Activated CD4-positive, alpha-beta T cell treated with anti-CD3 and anti-CD28 coated beads, Interleukin-2, amount 10 ng/mL, durations not matched to agents 24 days and 14 days (primary cell): ENCODE measurements at regions not wholly inside any gene's neighbourhood (a gene's known extent, or its start where the extent isn't known, plus 50 kb on each side); places are given as distances from the start of the nearest gene placed in this dataset.

ENCODE experiments used
- DNase-seq: peaks from one replicate; pipeline ENCODE4 v3.0.0; 2022
- H3K27ac Mint-ChIP-seq: one replicate; pipeline ENCODE4 v1.8.0; 2022; ENCODE audit warnings: mild to moderate bottlenecking, mixed read lengths
- H3K27me3 Mint-ChIP-seq: one replicate; pipeline ENCODE4 v1.8.0; 2022; ENCODE audit warnings: mixed read lengths
- H3K36me3 Mint-ChIP-seq: one replicate; pipeline ENCODE4 v1.8.0; 2022; ENCODE audit warnings: low read depth, mild to moderate bottlenecking, mixed read lengths
- H3K4me1 Mint-ChIP-seq: one replicate; pipeline ENCODE4 v1.8.0; 2021; ENCODE audit warnings: mixed read lengths
- H3K4me3 Mint-ChIP-seq: one replicate; pipeline ENCODE4 v1.8.0; 2022; ENCODE audit warnings: mild to moderate bottlenecking, moderate library complexity, mixed read lengths
- H3K9me3 Mint-ChIP-seq: one replicate; pipeline ENCODE4 v1.8.0; 2021; ENCODE audit warnings: mixed read lengths
- intact Hi-C: fragments of 100-400 bp; cut with micrococcal nuclease; formaldehyde crosslinking; loops from one replicate; pipeline ENCODE4 v1.15.1; 2023

DNA sequence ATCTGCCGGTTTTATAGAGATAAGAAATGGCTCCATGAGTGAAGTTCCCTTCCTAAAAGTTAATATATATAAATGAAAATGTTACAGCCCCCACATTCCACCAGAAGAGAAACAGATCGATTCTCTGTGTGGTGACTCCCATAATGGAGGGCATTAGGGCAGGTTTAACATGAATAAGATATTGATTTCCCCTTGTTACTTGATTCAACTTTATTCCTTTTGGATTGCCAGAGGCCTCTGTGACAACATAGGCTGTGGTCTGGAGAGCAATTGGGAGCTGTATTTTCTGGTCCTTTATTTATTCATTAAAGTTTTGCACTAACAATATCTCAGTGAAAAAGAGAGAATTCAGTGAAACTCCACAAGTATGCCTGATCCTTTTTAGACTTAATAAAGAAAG, 125.2 kb upstream of the CCDC196 start:
- H3K4me3 Mint-ChIP-seq: no peak overlapping the region
- no peak for DNase-seq
- peaks cover 1% of the 10 kb centered on the region for H3K4me1 Mint-ChIP-seq
- no peaks in the 10 kb centered on the region for H3K9me3 Mint-ChIP-seq
- H3K27me3 Mint-ChIP-seq: peaks cover 9% of the 10 kb centered on the region
- H3K36me3 Mint-ChIP-seq: no peaks in the 10 kb centered on the region
- intact Hi-C loops: no loop called here
- H3K27ac Mint-ChIP-seq: no peak overlapping the region

DNA sequence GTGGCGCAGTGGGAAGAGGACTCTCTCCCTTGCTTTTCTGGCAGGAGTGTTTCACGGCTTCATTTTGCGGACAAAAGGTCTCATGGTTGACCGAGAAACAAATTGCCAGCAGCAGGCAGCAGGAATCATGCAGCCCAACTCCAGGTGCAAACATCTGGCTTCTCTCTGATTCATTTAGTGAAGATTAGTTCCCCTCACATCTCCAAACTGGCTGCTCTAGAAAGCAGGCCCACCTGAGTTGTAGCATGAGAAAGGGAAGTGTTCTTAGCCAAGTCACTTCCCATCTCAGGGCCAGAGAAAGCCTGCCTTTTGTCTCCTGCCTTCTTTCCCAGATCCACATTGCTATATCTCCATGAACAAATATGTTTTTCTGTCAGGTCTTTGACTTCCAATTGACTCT, 120.8 kb upstream of the CCDC196 start:
- no peak overlapping the region for H3K4me3 Mint-ChIP-seq
- H3K9me3 Mint-ChIP-seq: no peaks in the 10 kb centered on the region
- DNase-seq: peak; percentile 32
- no peaks in the 10 kb centered on the region for H3K4me1 Mint-ChIP-seq
- H3K27me3 Mint-ChIP-seq: peaks cover 3% of the 10 kb centered on the region
- intact Hi-C loops: no loop called here
- H3K27ac Mint-ChIP-seq: no peak overlapping the region
- no peaks in the 10 kb centered on the region for H3K36me3 Mint-ChIP-seq

DNA sequence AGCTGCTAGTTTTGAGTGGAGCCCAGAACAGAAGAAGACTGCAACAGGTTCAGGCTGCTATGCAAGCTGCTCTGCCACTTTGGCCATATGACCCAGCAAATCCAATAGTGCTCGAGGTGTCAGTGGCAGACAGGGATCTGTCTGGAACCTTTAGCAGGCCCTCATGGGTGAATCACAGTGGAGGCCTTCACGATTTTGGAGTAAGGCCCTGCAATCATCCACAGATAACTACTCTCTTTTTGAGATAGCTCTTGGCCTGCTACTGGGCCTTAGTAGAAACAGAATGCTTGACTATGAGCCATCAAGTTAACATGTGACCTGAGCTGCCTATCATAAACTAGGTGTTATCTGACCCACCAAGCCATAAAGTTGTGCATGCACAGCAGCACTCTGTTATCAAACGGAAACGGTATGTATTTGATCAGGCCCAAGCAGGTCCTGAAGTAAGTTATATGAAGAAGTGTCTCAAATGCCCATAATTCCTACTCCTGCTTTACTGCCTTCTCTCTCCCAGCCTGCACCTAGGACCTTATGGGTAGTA, 116.9 kb upstream of the CCDC196 start:
- Mint-ChIP-seq H3K4me1 (no peaks in the 10 kb centered on the region), H3K9me3 (no peaks in the 10 kb centered on the region), H3K27me3 (no peaks in the 10 kb centered on the region), H3K27ac (no peak overlapping the region), H3K4me3 (no peak overlapping the region), H3K36me3 (no peaks in the 10 kb centered on the region)
- intact Hi-C loops: no loop called here
- no peak for DNase-seq

DNA sequence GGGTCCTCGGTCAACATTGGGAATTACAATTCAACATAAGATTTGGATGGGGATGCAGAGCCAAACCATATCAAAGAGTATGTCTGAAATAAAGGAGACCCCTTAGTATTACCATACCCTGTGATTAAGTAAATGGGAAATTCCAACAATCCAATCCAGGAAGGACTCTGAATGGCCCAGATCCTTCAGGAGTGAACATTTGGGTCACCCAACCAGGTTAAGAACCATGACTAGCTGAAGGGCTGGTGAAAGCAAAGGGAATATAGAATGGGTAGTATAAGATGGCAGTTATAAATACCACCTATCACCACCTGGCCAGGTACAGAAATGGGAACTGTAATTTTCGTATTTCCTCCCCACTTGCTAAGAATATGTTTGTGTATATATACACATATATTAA, 114.4 kb upstream of the CCDC196 start:
- Mint-ChIP-seq H3K4me3 (no peak overlapping the region), H3K36me3 (no peaks in the 10 kb centered on the region), H3K9me3 (no peaks in the 10 kb centered on the region), H3K4me1 (no peaks in the 10 kb centered on the region), H3K27me3 (peaks cover 4% of the 10 kb centered on the region), H3K27ac (no peak overlapping the region)
- intact Hi-C loops: no loop called here
- no peak for DNase-seq

DNA sequence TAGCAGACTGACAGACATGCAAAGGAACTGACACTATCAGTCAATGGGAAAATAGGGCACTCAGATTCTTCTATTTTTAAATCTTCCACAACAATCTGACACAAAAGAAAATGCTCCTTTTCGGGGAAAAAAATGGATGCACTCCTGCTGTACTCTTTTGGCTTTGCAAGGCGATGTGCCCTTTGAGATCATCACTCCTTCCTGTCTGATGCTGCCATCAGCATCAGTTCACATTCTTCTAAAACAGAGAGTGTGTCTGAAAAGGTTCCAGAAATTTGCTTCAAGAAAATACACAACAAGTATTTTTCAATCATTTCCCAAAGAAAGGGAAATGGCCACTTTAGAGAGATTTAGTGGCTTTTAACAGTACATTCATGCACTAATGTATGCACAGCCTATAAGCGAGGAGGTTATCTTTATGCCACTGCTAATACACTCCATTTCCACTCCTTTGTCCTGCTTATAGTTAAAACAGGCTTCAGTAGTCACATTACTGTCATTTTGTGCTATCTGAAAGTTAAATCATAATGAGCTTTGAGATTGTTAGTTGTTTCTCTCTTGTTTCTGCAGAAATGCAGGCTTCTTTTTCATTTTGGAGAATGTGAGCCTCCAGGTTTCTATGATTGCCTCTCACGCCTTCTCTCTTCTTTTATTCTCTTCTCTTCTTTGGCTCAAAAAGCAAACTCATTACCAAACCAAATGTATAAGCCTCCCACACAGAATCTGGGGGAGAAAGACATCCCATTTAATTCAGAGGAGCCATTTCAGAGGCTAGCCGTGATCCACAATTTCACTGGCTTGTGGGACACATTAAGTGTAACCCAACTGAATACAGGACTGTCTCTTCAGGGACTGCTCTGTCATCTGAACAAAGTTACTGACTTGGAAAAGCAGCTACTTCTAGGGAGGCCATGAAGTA, 110.9 kb upstream of the CCDC196 start:
- peaks cover 4% of the 10 kb centered on the region for H3K27me3 Mint-ChIP-seq
- H3K9me3 Mint-ChIP-seq: no peaks in the 10 kb centered on the region
- H3K36me3 Mint-ChIP-seq: no peaks in the 10 kb centered on the region
- no peak for DNase-seq
- H3K4me3 Mint-ChIP-seq: no peak overlapping the region
- no peaks in the 10 kb centered on the region for H3K4me1 Mint-ChIP-seq
- intact Hi-C loops: no loop called here
- H3K27ac Mint-ChIP-seq: no peak overlapping the region

DNA sequence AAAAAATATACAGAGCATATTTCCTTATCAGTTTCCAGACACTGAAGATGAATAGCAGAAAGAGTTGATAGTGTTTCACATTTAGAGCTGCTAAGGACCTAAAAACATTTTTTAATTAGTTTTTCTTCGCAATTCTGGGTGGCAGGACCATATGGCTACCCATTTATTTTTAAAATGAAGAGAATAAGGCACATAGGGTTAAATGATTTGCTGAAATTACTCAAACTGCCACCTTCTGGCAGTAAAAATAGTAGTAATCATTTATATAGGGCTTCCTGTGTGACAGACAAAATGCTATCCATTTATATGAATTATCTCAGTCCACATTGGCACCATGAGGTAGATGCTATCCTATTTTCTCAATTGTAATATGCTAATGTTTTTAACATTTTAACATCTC, 108.6 kb upstream of the CCDC196 start:
- Mint-ChIP-seq H3K27ac (no peak overlapping the region), H3K4me3 (no peak overlapping the region), H3K4me1 (no peaks in the 10 kb centered on the region), H3K9me3 (no peaks in the 10 kb centered on the region), H3K36me3 (no peaks in the 10 kb centered on the region), H3K27me3 (peaks cover 4% of the 10 kb centered on the region)
- no peak for DNase-seq
- intact Hi-C loops: no loop called here

DNA sequence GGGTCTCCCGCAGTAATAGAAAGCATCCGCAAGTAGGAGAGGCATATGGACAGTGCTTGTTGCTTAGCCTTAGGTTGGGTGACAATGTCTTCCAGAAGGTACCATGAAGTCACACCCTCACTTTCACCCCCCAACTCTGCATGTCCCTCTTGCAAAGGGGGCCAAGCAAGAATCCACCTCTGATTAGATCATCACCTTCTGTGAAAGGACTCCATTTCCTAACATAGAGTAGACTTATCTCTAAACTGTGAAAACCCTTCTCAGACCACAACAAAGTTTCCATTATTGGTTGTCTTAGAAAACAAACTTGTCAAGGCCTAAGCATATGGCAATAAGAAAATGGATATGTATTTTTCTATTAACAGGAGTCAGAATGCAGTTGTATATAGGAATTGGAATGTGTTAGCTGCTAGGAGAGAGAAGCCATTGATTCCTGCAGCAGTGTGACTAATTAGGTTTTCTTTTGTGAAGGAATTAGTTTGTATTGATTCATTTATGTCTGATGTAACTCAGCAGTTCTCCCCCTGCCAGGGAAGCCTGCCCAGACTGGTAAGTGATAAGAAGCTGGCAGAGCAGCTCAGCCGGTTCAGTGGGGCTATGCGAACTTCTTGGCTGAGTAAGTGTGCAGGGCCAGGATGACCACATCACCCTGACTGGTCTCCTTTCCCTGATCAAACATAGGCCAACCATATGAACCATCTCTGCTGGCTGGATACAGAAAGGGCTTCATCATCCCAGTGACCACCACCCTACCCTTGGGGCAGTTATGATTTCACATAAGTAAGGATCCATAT, 107.3 kb upstream of the CCDC196 start:
- Mint-ChIP-seq H3K27ac (no peak overlapping the region), H3K36me3 (no peaks in the 10 kb centered on the region), H3K4me1 (no peaks in the 10 kb centered on the region), H3K9me3 (no peaks in the 10 kb centered on the region), H3K4me3 (no peak overlapping the region), H3K27me3 (peaks cover 8% of the 10 kb centered on the region)
- intact Hi-C loops: no loop called here
- DNase-seq: no peak

DNA sequence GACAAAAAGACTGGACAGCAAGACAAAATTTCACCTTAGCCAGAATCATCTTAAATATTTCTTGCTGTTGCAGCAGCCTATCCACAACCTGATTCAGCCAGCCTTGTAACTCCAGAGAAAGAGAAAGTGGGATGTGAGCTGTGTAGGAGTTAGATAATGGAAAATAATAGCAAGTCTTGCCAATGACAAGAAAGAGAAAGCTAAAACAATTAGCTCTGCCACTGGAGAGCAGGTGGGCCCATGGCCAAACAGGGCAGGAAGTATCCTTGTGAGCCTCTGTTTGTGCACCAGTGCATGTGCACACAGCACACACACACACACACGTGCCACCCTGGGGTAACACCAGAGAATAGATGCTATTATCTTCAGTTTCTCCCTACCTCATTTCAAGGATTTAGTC, 106.0 kb upstream of the CCDC196 start:
- Mint-ChIP-seq H3K27me3 (peaks cover 9% of the 10 kb centered on the region), H3K4me3 (no peak overlapping the region), H3K9me3 (no peaks in the 10 kb centered on the region), H3K4me1 (no peaks in the 10 kb centered on the region), H3K36me3 (no peaks in the 10 kb centered on the region), H3K27ac (no peak overlapping the region)
- no peak for DNase-seq
- intact Hi-C loops: no loop called here

DNA sequence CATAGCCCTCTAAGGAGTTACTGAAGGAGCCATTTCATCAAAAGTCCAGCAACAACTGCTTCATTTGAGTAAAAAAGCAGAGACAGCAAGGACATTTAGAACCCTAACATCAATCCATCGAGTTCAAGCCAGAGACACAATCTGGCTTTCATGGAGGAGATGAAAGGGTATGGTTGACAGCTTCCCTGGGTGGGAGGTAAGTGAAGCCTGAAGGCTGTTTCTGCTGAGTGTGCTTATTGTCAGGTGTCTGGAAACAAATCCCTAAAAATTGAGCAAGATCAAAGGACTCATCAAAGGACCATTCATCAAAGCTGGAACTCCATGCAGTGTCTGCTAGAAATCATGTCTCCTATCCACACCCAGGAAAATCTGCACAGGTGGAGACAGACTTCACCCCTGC, 104.4 kb upstream of the CCDC196 start:
- Mint-ChIP-seq H3K27ac (no peak overlapping the region), H3K4me1 (no peaks in the 10 kb centered on the region), H3K9me3 (no peaks in the 10 kb centered on the region), H3K27me3 (peaks cover 5% of the 10 kb centered on the region), H3K4me3 (no peak overlapping the region), H3K36me3 (no peaks in the 10 kb centered on the region)
- intact Hi-C loops: no loop called here
- no peak for DNase-seq

DNA sequence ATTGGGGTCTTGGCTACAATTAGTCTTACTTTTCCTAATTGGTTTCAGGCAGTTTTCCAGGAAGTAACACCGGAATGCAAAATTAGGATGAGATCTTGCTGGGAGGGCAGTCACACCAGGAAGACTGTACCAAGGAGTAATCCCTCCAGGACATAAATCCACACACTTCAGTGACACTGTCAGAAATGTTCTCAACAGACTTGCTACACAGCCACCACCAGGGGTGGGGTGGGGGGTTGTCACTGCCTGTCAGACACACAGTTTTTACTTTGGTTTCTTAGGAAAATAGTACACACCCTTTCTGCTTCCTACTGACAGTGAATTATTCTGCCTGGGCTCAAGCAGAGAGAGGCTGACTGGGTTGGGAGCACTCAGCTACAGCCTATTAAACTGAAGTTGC, 102.9 kb upstream of the CCDC196 start:
- peaks cover 5% of the 10 kb centered on the region for H3K27me3 Mint-ChIP-seq
- intact Hi-C loops: no loop called here
- no peaks in the 10 kb centered on the region for H3K36me3 Mint-ChIP-seq
- no peak overlapping the region for H3K27ac Mint-ChIP-seq
- H3K9me3 Mint-ChIP-seq: no peaks in the 10 kb centered on the region
- H3K4me1 Mint-ChIP-seq: no peaks in the 10 kb centered on the region
- no peak overlapping the region for H3K4me3 Mint-ChIP-seq
- no peak for DNase-seq

DNA sequence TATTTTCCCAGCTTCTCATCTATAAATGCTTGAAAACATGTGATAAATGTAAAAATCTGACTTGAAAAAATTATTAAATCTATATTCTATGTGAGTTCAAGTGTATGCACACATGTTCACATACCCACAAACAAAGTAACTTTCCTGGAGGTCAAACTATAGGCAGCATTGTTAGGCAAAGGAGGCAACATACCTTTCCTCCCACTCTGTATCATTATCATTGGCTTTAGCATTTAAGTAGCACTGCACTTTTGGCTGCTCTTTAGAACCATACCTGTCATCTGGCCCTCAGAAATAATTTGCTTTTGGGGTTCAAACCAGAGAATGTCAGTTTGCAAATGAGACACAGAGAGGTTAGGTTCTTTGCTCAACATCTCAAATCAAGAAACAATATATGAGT, 102.4 kb upstream of the CCDC196 start:
- intact Hi-C loops: no loop called here
- Mint-ChIP-seq H3K27me3 (peaks cover 10% of the 10 kb centered on the region), H3K27ac (no peak overlapping the region), H3K4me1 (no peaks in the 10 kb centered on the region), H3K4me3 (no peak overlapping the region), H3K9me3 (no peaks in the 10 kb centered on the region), H3K36me3 (no peaks in the 10 kb centered on the region)
- DNase-seq: no peak

DNA sequence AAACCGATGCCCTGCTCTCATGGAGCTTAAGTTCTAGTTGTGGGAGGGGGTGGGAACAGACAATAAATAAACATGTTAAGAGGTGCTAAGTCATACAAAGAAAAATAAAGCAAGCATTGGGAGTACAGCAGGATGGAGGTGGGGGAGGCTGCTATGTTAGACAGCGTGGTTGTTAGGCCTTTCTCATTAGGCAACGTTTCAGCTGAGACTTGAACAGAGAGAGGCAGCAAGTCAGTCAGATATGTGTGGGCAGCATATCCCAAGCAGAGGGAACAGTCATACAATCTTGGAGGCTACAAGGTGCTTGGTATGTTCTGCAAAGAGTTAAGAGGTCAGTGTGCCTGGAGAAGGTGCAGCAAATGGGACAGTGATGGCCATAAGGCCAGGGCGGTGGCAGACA, 97.7 kb upstream of the CCDC196 start:
- intact Hi-C loops: no loop called here
- H3K4me1 Mint-ChIP-seq: peaks cover 3% of the 10 kb centered on the region
- no peaks in the 10 kb centered on the region for H3K36me3 Mint-ChIP-seq
- no peak for DNase-seq
- no peaks in the 10 kb centered on the region for H3K9me3 Mint-ChIP-seq
- H3K27ac Mint-ChIP-seq: no peak overlapping the region
- peaks cover 23% of the 10 kb centered on the region for H3K27me3 Mint-ChIP-seq
- no peak overlapping the region for H3K4me3 Mint-ChIP-seq

DNA sequence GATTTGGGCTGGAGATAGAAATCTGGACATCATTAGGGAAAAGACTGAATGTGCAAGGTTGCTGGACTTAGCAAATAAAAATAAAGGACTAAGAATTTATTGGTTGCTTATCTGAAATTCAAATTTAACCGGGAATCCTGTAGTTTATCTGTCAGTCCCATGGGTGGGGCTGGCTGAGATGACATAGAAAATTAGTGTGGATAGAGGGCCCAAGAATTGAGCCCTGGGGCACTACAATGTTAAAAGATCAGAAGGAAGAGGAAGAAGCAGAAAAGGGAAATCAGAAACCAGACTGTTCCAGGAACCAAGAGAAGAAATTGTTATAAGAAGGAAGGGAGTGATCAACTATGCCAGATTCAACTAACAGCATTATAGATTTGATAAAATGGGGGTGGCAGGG, 96.7 kb upstream of the CCDC196 start:
- peaks cover 3% of the 10 kb centered on the region for H3K4me1 Mint-ChIP-seq
- H3K36me3 Mint-ChIP-seq: no peaks in the 10 kb centered on the region
- H3K27ac Mint-ChIP-seq: no peak overlapping the region
- no peaks in the 10 kb centered on the region for H3K9me3 Mint-ChIP-seq
- DNase-seq: no peak
- no peak overlapping the region for H3K4me3 Mint-ChIP-seq
- H3K27me3 Mint-ChIP-seq: peaks cover 21% of the 10 kb centered on the region
- intact Hi-C loops: no loop called here

DNA sequence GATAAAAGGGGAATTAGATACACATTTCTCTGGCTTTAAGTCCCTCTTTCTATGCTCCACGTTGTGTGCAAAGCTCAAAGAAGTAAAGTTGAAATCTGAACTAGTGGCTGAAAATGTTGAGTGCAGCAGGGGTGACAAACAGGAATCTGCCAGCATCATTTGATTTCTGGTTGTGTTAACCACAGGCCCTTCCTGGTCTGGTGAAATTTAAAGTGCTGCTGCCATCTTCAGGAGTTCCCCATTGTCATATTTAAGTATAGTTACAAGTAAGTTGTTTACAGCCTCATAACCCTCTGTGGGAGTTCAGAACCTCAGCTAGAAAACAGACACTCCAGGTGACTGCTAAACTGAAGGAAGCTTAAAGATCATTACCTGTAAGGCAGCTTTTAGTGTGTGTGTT, 90.9 kb upstream of the CCDC196 start:
- no peaks in the 10 kb centered on the region for H3K9me3 Mint-ChIP-seq
- H3K27me3 Mint-ChIP-seq: peaks cover 17% of the 10 kb centered on the region
- no peaks in the 10 kb centered on the region for H3K36me3 Mint-ChIP-seq
- H3K4me1 Mint-ChIP-seq: peaks cover 6% of the 10 kb centered on the region
- no peak overlapping the region for H3K27ac Mint-ChIP-seq
- intact Hi-C loops: loop anchor here (2.0 kb wide), 1 partner anchor 36 kb away; no protein-coding TSS in a partner anchor
- no peak overlapping the region for H3K4me3 Mint-ChIP-seq
- DNase-seq: peak; percentile 84
